ENCODE measurements at regions not wholly inside any gene's neighbourhood (a gene's known extent, or its start where the extent isn't known, plus 50 kb on each side); places are given as distances from the start of the nearest gene placed in this dataset.

DNA sequence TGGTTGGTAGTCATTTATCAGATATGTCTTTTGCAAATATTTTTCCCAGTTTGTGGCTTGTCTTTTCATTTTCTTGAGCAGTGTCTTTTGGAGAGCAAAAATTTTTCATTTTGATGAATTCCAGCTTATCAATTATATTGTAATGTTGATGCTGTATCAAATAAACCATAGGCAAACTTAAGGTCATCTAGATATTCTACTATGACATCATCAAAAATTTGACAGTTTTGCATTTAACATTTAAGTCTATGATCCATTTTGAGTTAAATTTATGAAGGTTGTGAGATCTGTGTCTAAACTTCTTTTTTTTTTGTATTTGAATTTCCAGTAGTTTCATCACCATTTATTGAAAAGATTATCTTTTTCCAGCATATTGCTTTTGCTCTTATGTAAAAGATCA lies 505.5 kb upstream of the COX7C start:
- DNase-seq (ENCODE audit: extremely low spot score): no peak
- CTCF ChIA-PET: no interaction called here
- POLR2A ChIA-PET: no interaction called here
- TF ChIP-seq, protein P1, sequence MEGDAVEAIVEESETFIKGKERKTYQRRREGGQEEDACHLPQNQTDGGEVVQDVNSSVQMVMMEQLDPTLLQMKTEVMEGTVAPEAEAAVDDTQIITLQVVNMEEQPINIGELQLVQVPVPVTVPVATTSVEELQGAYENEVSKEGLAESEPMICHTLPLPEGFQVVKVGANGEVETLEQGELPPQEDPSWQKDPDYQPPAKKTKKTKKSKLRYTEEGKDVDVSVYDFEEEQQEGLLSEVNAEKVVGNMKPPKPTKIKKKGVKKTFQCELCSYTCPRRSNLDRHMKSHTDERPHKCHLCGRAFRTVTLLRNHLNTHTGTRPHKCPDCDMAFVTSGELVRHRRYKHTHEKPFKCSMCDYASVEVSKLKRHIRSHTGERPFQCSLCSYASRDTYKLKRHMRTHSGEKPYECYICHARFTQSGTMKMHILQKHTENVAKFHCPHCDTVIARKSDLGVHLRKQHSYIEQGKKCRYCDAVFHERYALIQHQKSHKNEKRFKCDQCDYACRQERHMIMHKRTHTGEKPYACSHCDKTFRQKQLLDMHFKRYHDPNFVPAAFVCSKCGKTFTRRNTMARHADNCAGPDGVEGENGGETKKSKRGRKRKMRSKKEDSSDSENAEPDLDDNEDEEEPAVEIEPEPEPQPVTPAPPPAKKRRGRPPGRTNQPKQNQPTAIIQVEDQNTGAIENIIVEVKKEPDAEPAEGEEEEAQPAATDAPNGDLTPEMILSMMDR (IDR thresholded peaks at IDR 0.05; ENCODE audit: control extremely low read depth, extremely low read depth, low read depth, missing control alignments): no peak

DNA sequence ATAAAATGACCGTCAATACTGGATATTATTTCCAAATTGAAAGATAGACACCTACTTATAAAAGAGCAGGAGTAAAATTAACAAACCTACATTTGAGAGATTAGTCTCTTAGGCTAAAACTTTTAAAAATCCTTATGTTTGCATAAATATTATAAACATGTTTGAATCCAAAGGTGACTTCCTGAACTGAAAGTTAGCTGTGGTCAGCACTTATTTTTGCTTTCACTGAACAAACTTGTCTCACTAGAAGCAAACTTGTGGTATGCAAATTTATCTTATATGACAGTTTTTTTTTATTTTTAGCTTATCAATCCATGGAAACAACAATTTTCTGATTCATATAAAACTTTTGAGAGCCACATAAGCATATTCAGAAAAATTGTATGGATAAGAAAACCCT lies 502.6 kb upstream of the COX7C start:
- ChIA-PET CTCF (interaction anchor here (1.3 kb wide), 1 partner anchor 11 kb away, joined by 4 read pairs; no protein-coding TSS in a partner anchor), POLR2A (no interaction called here)
- TF ChIP-seq, protein P1 (IDR thresholded peaks at IDR 0.05; ENCODE audit: control extremely low read depth, extremely low read depth, low read depth, missing control alignments): no peak
- DNase-seq (ENCODE audit: extremely low spot score): no peak

DNA sequence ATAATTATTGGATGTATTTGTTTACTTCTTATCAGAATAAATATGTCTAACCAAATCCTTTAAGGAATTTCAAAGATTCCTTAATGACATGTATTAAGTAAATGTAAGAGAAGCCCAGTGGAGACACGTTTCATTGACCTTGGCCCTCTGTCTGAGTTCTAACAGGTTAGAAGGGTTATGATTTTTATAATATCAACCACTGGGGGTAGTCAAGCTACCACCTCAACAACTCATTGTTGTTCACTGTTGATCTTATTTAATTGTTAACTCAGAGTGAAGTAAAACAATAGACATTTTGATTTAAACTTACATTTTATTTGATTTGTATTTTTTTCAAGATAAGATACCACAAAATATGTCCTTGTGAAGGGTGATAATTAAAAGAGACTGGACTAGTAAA lies 499.2 kb upstream of the COX7C start:
- POLR2A ChIA-PET: no interaction called here
- DNase-seq (ENCODE audit: extremely low spot score): no peak
- TF ChIP-seq, protein P1 (IDR thresholded peaks at IDR 0.05; ENCODE audit: control extremely low read depth, extremely low read depth, low read depth, missing control alignments): no peak
- CTCF ChIA-PET: no interaction called here

DNA sequence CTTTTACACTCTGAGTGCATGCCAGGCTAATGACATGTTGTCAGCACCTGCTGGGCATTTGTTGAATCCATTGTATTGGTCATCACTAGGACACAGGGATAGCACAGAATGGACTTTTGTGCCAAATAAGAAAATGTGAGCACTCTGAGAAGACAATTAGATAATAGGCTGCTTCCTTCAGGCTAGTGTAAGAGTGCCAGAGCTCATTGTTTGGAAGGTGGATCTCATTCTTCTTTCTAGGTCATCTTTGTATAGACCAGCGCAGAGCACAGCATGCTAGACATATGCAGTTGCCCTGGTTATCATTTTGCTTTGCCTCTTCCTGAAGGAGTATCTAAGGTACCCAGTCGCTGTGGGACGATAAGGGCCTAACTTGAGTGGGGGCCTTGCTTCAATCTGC lies 493.4 kb upstream of the COX7C start:
- no peak for DNase-seq (ENCODE audit: extremely low spot score)
- TF ChIP-seq, protein P1 (IDR thresholded peaks at IDR 0.05; ENCODE audit: control extremely low read depth, extremely low read depth, low read depth, missing control alignments): no peak
- CTCF ChIA-PET: interaction anchor here (1.9 kb wide), 1 partner anchor 20 kb away, joined by 4 read pairs; no protein-coding TSS in a partner anchor
- POLR2A ChIA-PET: no interaction called here

DNA sequence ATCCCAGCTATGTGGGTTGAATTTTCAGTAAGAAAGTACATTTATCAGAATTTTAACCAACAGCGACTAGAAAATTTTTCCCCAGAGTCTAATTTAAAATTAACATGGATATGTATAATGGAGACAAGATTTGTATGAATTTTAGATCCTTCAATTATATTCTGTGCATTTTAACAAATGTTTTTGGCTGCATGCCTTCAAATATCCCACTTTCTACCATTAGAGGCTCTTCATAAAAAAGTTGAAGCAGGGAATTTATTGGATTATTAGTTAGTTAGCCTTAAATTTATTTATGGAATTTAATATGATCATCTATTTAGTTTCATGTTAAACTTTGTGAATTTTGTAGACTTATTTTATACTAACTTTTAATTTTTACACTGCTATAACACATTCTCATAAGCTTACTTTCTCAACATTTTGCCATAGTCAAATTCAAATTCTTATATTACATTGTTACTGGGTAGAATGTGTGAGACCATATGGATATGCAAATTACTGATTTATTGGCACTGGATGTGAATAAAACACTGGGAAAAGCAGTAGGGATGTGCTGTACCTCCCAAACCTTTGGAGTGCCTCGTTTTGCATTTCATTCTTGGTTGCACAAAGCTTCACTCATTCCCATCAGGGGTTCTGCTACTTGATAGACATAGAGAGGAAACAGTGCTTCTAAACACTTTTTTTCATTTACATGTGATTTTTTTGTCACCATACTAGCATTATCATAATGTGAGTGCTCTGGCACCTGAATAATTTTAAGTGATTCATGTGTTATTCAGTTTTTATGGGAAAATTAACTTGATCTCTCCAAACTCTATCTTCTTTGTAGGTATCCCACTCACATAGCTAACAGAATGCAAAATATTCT lies 491.8 kb upstream of the COX7C start:
- ChIA-PET CTCF (interaction anchor here (1.1 to 1.8 kb wide), 3 partner anchors 8 to 13 kb away, joined by 4 to 6 read pairs (median 4); no protein-coding TSS in a partner anchor), POLR2A (no interaction called here)
- no peak for DNase-seq (ENCODE audit: extremely low spot score)
- TF ChIP-seq, protein P1 (IDR thresholded peaks at IDR 0.05; ENCODE audit: control extremely low read depth, extremely low read depth, low read depth, missing control alignments): no peak

DNA sequence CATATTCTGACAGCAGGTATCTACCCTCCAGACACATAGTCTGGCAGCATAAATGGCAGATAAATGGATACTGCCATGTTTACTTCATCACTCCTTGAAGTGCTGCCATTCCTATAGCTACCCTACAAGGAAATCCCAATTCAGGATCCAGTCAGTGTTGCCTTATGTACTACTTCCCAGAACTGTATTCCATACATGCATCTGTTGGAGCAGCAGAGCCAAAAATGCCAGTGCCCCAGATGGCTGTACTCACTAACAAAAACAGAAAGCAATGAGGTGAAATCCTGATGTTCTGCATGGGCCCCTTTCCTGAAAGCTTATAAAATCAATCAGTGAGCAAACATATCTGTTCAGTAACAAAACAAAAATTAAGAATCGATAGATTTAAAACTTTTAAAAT lies 490.0 kb upstream of the COX7C start:
- TF ChIP-seq, protein P1 (IDR thresholded peaks at IDR 0.05; ENCODE audit: control extremely low read depth, extremely low read depth, low read depth, missing control alignments): no peak
- DNase-seq (ENCODE audit: extremely low spot score): no peak
- POLR2A ChIA-PET: no interaction called here
- CTCF ChIA-PET: interaction anchor here (1.8 kb wide), 1 partner anchor 11 kb away, joined by 4 read pairs; no protein-coding TSS in a partner anchor

Data from GM10248 (cell line).